Neutrophil (primary cell): ENCODE measurements at regions not wholly inside any gene's neighbourhood (a gene's known extent, or its start where the extent isn't known, plus 50 kb on each side); places are given as distances from the start of the nearest gene placed in this dataset.

Experiments used
- H3K27ac ChIP-seq: fragments of 200-600 bp; sonication (generic); 2 replicates; pipeline ENCODE4 v1.5.1; 2016; ENCODE audit warnings: mild to moderate bottlenecking, moderate library complexity
- H3K27me3 ChIP-seq: fragments of 200-600 bp; sonication (generic); 2 replicates; pipeline ENCODE4 v1.6.0; 2016; ENCODE audit warnings: mild to moderate bottlenecking
- H3K36me3 ChIP-seq: fragments of 200-600 bp; sonication (generic); 2 replicates; pipeline ENCODE4 v1.5.1; 2017
- H3K4me1 ChIP-seq, 2 experiments: fragments of 200-600 bp in 1 of 2; sonication (generic) in 1 of 2; 1 replicate in 1 of 2; 2 replicates in 1 of 2; pipeline versions ENCODE4 v1.5.1 to v1.6.1; 2013 to 2016; ENCODE audit warnings: low read depth in 1 of 2, low read length in 1 of 2, mild to moderate bottlenecking in 1 of 2, moderate library complexity in 1 of 2; ENCODE audit not compliant: control insufficient read depth in 1 of 2, insufficient read depth in 1 of 2
- H3K4me3 ChIP-seq, 2 experiments: fragments of 200-600 bp in 1 of 2; sonication (generic) in 1 of 2; 1 replicate in 1 of 2; 2 replicates in 1 of 2; pipeline ENCODE4 v1.5.1; 2013 to 2016; ENCODE audit warnings: low read depth in 1 of 2, low read length in 1 of 2, mild to moderate bottlenecking in 1 of 2, moderate library complexity in 1 of 2
- H3K9me3 ChIP-seq: fragments of 200-600 bp; sonication (generic); 2 replicates; pipeline ENCODE4 v1.5.1; 2016
- CTCF ChIP-seq: fragments of 200-600 bp; sonication (generic); IDR thresholded peaks from 2 replicates; pipeline ENCODE4 v1.5.1; 2016; ENCODE audit warnings: antibody characterized with exemption

- no peak overlapping the region for H3K4me3 ChIP-seq
- TF ChIP-seq CTCF: no peak
- peaks cover 12% of the 10 kb centered on the region for H3K27me3 ChIP-seq
- no peaks in the 10 kb centered on the region for H3K4me1 ChIP-seq
- H3K36me3 ChIP-seq: no peaks in the 10 kb centered on the region
- no peak overlapping the region for H3K27ac ChIP-seq
- H3K9me3 ChIP-seq: no peaks in the 10 kb centered on the region
Observed at GRCh38 chr4:147054228-147054872, 108.7 kb upstream of the TTC29 start.

- H3K4me3 ChIP-seq: peak overlapping the region; percentile 16 to 26
- H3K9me3 ChIP-seq: no peaks in the 10 kb centered on the region
- H3K27ac ChIP-seq: no peak overlapping the region
- H3K27me3 ChIP-seq: peaks cover 7% of the 10 kb centered on the region
- H3K4me1 ChIP-seq: no peaks in the 10 kb centered on the region
- TF ChIP-seq CTCF: no peak
- no peaks in the 10 kb centered on the region for H3K36me3 ChIP-seq
Observed at GRCh38 chr4:147056940-147057610, 111.4 kb upstream of the TTC29 start.

- Histone ChIP-seq H3K27me3 (peaks cover 7% of the 10 kb centered on the region), H3K4me1 (no peaks in the 10 kb centered on the region), H3K36me3 (no peaks in the 10 kb centered on the region), H3K4me3 (peak overlapping the region; percentile 16 to 26), H3K9me3 (no peaks in the 10 kb centered on the region), H3K27ac (no peak overlapping the region)
- no peak for TF ChIP-seq CTCF
Observed at GRCh38 chr4:147057611-147058190, 112.0 kb upstream of the TTC29 start.

GRCh38 chr4:147059064-147059731 is 113.5 kb upstream of the TTC29 start:
- Histone ChIP-seq H3K27ac (no peak overlapping the region), H3K9me3 (no peaks in the 10 kb centered on the region), H3K4me1 (no peaks in the 10 kb centered on the region), H3K27me3 (peaks cover 2% of the 10 kb centered on the region), H3K36me3 (no peaks in the 10 kb centered on the region), H3K4me3 (no peak overlapping the region)
- TF ChIP-seq CTCF: no peak

- no peaks in the 10 kb centered on the region for H3K9me3 ChIP-seq
- no peak for TF ChIP-seq CTCF
- H3K27ac ChIP-seq: no peak overlapping the region
- H3K36me3 ChIP-seq: no peaks in the 10 kb centered on the region
- H3K27me3 ChIP-seq: no peaks in the 10 kb centered on the region
- H3K4me3 ChIP-seq: no peak overlapping the region
- H3K4me1 ChIP-seq: no peaks in the 10 kb centered on the region
Observed at GRCh38 chr4:147060151-147060931, 114.7 kb upstream of the TTC29 start.
